HuH-7 (cell line): ENCODE measurements at regions not wholly inside any gene's neighbourhood (a gene's known extent, or its start where the extent isn't known, plus 50 kb on each side); places are given as distances from the start of the nearest gene placed in this dataset.
A peak's percentile ranks its signal among the peaks of the same experiment; 100 is the strongest.

Source experiments
- DNase-seq: peaks from one replicate; pipeline ENCODE4 v3.0.0; 2011; ENCODE audit warnings: low spot score

DNA sequence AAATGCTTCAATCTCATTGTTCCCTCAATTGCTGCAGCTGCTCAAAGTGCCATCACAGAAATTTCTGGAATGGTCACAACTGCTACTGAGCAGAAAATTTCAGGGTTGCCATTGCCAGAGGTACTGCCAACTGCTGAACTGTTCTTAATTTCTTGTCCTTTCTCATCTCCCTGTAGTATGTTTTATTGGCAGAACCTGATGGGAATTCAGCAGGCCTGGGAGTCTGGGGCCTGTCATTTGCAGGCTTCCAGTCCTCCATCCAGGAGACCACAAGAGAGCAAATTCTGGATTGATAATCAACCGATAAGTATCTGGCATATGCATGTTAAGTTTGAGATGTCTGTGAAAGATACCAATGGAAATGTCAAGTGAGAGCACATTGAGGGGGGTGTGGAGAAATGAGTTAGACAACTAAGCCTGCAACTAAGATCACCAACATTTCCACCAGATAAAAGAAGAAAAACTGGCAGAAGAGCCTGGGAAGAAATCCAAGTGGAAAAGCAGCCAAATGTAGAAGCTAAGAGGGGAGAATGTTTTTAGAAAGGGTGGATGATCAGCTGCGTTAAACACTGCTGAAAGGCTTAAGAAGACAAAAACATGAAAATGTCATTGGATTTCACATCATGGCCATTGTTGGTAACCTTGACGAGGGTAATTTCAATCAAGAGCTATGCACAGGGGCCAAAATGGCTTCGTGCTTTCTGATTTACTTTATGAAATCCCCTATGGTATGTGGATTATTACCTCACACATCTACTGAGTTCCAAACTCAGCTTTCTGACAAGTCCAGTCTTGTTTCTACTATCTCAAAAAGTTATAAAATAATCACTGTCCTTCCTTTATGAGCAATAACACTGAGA, 648.1 kb downstream of the PLPP3 start:
- DNase-seq, result no peak

- DNase-seq, result no peak
Observed at GRCh38 chr1:55929652-55930051, 649.7 kb downstream of the PLPP3 start.

DNA sequence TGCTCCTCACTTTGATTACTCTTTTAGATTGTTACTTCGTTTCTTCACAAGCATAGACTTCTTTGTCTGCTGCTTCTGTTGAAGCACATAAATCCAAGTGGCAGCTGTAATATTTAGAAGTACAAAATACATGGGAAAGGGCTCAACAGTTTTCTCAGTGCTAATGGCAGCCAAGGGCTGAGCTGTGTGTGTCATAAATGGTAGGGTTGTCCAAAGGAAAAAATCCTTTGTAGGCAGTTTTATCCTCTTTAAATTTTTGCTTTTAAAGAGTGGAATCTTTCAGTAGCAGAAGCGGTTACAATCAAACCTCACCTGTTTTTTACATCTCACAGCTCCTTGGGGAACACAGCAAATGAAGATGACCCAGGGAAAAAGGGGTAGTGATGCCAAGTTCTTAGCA, 650.8 kb downstream of the PLPP3 start:
- DNase-seq, result no peak

- DNase-seq, result no peak
Observed at GRCh38 chr1:55927702-55928290, 651.6 kb downstream of the PLPP3 start.

DNA sequence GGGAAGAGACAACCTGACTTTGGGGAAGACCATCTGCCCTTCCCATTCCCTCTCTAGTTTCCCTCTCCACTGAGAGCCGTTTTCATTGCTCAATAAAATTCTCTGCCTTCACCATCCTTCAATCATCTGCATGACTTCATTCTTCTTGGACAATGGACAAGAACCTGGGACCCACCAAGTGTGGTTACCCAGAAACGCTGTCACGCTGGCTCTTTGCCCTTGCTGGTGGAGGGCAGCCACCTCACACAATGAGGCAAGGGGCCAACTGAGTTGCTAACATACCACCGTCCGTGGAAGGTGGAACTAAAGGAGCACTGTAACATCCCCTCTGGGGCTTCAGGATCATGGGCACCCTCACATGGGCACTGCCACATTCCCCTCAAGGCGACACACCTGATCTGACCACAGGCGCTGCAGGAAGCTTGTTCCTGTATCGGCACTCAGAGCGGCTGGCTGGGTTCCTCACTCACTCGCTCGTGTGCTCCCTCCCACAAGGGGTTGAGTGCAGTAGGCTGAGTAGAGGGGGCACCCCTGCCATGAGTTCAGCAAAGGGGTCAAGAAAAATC, 652.4 kb downstream of the PLPP3 start:
- no peak for DNase-seq

DNA sequence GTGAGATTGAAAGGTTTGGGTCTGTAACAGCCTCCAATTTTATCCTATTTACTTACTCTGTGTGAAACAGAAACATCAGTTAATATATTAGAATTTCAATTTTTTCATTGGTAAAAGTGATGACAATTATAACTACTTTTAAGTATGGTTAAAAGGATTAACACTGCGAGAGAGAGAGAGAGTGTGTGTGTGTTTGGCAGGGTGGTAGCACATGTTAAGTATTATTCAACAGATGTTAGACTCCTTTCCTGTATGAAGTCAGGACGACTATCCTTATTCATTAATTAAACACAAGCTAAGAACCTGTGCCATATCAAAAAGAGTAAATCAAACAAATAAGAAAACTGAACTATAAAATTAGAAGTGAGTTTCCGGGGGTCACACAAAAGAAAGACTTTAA, 662.5 kb downstream of the PLPP3 start:
- no peak for DNase-seq

GRCh38 chr1:55916481-55916880, 662.9 kb downstream of the PLPP3 start:
- no peak for DNase-seq

- no peak for DNase-seq
Observed at GRCh38 chr1:55913565-55913964, 665.8 kb downstream of the PLPP3 start.

- no peak for DNase-seq
Observed at GRCh38 chr1:55912438-55912837, 666.9 kb downstream of the PLPP3 start.

GRCh38 chr1:55904541-55904940, 674.8 kb downstream of the PLPP3 start:
- DNase-seq, result no peak

GRCh38 chr1:55898181-55898580, 681.2 kb downstream of the PLPP3 start:
- DNase-seq, result peak; percentile 9

GRCh38 chr1:55896210-55896609, 681.0 kb upstream of the USP24 start:
- no peak for DNase-seq

GRCh38 chr1:55894521-55894920, 679.4 kb upstream of the USP24 start:
- DNase-seq, result no peak

DNA sequence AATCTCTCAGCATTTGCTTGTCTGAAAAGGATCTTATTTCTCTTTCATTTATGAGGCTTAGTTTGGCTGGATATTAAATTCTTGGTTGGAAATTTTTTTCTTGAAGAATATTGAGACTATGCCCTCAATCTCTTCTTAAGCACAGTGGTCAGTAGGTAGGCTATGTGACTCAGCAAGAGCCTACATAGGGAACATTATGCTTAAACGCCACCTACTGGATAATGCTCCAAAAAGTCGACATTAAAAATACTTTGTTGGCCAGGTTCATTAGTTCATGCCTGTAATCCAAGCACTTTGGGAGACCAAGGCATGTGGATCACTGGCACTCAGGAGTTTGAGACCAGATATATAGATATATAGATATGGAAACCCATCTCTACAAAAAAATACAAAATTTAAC, 678.0 kb upstream of the USP24 start:
- peak; percentile 39 for DNase-seq

- no peak for DNase-seq
Observed at GRCh38 chr1:55888685-55889317, 673.6 kb upstream of the USP24 start.

DNA sequence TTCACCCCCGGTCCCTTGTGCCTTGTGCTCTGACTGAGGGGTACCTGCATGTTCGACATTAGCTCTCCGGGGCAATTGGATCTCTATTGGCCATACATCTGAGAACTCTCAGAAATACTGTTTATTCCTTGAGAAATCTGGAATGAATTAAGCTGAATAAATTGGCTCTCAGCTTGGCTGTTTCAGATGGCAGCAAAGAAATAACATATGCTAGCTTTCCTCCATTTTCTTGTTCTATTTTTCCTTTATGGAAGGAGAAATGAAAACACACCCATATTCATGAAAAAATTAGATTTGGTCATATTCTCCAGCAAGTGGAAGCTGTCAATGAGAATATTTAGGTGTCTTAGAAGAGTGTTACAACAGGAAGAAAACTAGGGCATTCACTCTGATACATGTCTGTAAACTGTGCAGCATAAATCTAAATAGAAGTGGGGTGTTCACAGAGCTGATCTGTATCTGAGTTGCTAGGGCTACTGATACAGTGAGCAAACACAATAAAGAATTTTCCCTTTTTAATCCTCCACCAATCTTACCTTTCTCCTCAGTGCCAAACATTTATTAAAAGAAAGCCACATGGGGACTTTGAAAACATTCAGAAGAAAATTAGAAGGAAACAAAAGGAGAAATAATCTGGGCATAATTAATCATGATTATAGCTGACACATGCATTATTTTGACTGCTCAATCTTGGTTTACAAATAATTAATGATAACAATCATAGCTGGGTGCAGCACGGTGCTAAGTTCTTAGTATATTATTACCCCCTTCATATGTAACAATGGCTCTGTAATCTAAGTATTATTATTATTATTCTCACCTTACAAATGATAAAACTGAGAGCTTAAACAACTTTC, 671.9 kb upstream of the USP24 start:
- no peak for DNase-seq

- no peak for DNase-seq
Observed at GRCh38 chr1:55885619-55886018, 670.5 kb upstream of the USP24 start.

- no peak for DNase-seq
Observed at GRCh38 chr1:55882931-55883330, 667.8 kb upstream of the USP24 start.

- DNase-seq, result no peak
Observed at GRCh38 chr1:55879346-55879745, 664.2 kb upstream of the USP24 start.

GRCh38 chr1:55877437-55878232, 662.5 kb upstream of the USP24 start:
- no peak for DNase-seq
